CD4-positive, alpha-beta T cell (primary cell): ENCODE measurements at regions not wholly inside any gene's neighbourhood (a gene's known extent, or its start where the extent isn't known, plus 50 kb on each side); places are given as distances from the start of the nearest gene placed in this dataset.

Experiments used
- ATAC-seq: fragments of 200-7000 bp; cut with Tn5 transposase; one replicate; pipeline ENCODE4 v1.10.0; 2022; ENCODE audit warnings: mild to moderate bottlenecking; ENCODE audit not compliant: poor library complexity
- CTCF ChIA-PET: fragments of 350-600 bp; sonication (Branson Sonifier 250); formaldehyde crosslinking; loops from one replicate; lab custom pipeline; 2021; ENCODE audit warnings: antibody characterized with exemption, inconsistent platforms; lab: Charles Lee
- POLR2A ChIA-PET: fragments of 350-600 bp; sonication (Branson Sonifier 250); formaldehyde crosslinking; loops from one replicate; lab custom pipeline; 2021; ENCODE audit warnings: antibody characterized with exemption, inconsistent platforms; lab: Charles Lee
- DNase-seq, 14 experiments: peaks; one replicate each; pipeline ENCODE4 v3.0.0-alpha.2; 2013 to 2020; ENCODE audit warnings: mixed read lengths in 2 of 14
- H3K27ac ChIP-seq, 2 donors: one replicate each; pipeline versions ENCODE4 v1.5.1 to v1.7.0; 2013; ENCODE audit warnings: low read length in 2 of 2, low read depth in 1 of 2, mild to moderate bottlenecking in 1 of 2
- H3K27me3 ChIP-seq, 2 experiments: 1 replicate in 1 of 2; 2 replicates in 1 of 2; pipeline versions ENCODE4 v1.6.1 to v1.7.0; 2013; ENCODE audit warnings: low read length in 2 of 2, control low read depth in 1 of 2, mild to moderate bottlenecking in 1 of 2, moderate library complexity in 1 of 2; ENCODE audit not compliant: insufficient read depth in 2 of 2, control insufficient read depth in 1 of 2
- H3K36me3 ChIP-seq: one replicate; pipeline ENCODE4 v1.6.1; 2013; ENCODE audit warnings: low read length, control low read depth; ENCODE audit not compliant: insufficient read depth
- H3K4me1 ChIP-seq: one replicate; pipeline ENCODE4 v1.6.1; 2013; ENCODE audit warnings: low read length, control low read depth; ENCODE audit not compliant: insufficient read depth
- H3K4me3 ChIP-seq: one replicate; pipeline ENCODE4 v1.5.1; 2013; ENCODE audit warnings: mild to moderate bottlenecking, low read length, moderate library complexity
- H3K9me3 ChIP-seq, 2 experiments: 1 replicate in 1 of 2; 2 replicates in 1 of 2; pipeline versions ENCODE4 v1.6.1 to v1.7.0; 2013; ENCODE audit warnings: low read length in 2 of 2, mild to moderate bottlenecking in 2 of 2, control low read depth in 1 of 2, moderate library complexity in 1 of 2; ENCODE audit not compliant: control insufficient read depth in 1 of 2, insufficient read depth in 1 of 2
- H3K27ac Mint-ChIP-seq: one replicate; pipeline ENCODE4 v1.8.0; 2020; ENCODE audit warnings: mixed read lengths
- H3K27me3 Mint-ChIP-seq: one replicate; pipeline ENCODE4 v1.8.0; 2021; ENCODE audit warnings: mixed read lengths
- H3K36me3 Mint-ChIP-seq: one replicate; pipeline ENCODE4 v1.8.0; 2021; ENCODE audit warnings: low read depth, mixed read lengths
- H3K4me1 Mint-ChIP-seq: one replicate; pipeline ENCODE4 v1.8.0; 2021; ENCODE audit warnings: low read depth, mixed read lengths
- H3K4me3 Mint-ChIP-seq: one replicate; pipeline ENCODE4 v1.8.0; 2020; ENCODE audit warnings: mild to moderate bottlenecking, mixed read lengths
- H3K9me3 Mint-ChIP-seq: one replicate; pipeline ENCODE4 v1.8.0; 2020; ENCODE audit warnings: mixed read lengths
- CTCF ChIP-seq: fragments of 200-600 bp; IDR thresholded peaks from one replicate; pipeline ENCODE4 v1.8.0; 2022; ENCODE audit warnings: antibody characterized with exemption, mild to moderate bottlenecking
- intact Hi-C, 2 experiments: fragments of 100-400 bp; cut with DNase I in 1 of 2; cut with micrococcal nuclease in 1 of 2; formaldehyde crosslinking; loops; one replicate each; pipeline versions ENCODE4 v1.15.1 to v1.9.0; 2023 to 2025; cut with DNase I, micrococcal nuclease

- POLR2A ChIA-PET = no interaction called here
- intact Hi-C loops = no loop called here
- H3K4me3 ChIP-seq = no peak overlapping the region
- ATAC-seq (no peak), DNase-seq (no peak)
- no peak overlapping the region for H3K27ac ChIP-seq
- H3K36me3 Mint-ChIP-seq = no peaks in the 10 kb centered on the region
- no peaks in the 10 kb centered on the region for H3K27me3 Mint-ChIP-seq
- no peaks in the 10 kb centered on the region for H3K9me3 ChIP-seq
- no peaks in the 10 kb centered on the region for H3K36me3 ChIP-seq
- H3K27me3 ChIP-seq = no peaks in the 10 kb centered on the region
- CTCF ChIA-PET = no interaction called here
- no peaks in the 10 kb centered on the region for H3K4me1 Mint-ChIP-seq
- no peak overlapping the region for H3K27ac Mint-ChIP-seq
- H3K4me1 ChIP-seq = no peaks in the 10 kb centered on the region
- no peak for TF ChIP-seq CTCF
- H3K9me3 Mint-ChIP-seq = no peaks in the 10 kb centered on the region
- H3K4me3 Mint-ChIP-seq = no peak overlapping the region
Observed at GRCh38 chrX:39992300-39992699, 105.5 kb downstream of the BCOR start.

- Mint-ChIP-seq H3K27me3 (no peaks in the 10 kb centered on the region), H3K4me3 (no peak overlapping the region), H3K36me3 (no peaks in the 10 kb centered on the region), H3K4me1 (no peaks in the 10 kb centered on the region), H3K27ac (no peak overlapping the region), H3K9me3 (no peaks in the 10 kb centered on the region)
- Histone ChIP-seq H3K4me3 (no peak overlapping the region), H3K27me3 (no peaks in the 10 kb centered on the region), H3K27ac (no peak overlapping the region), H3K36me3 (no peaks in the 10 kb centered on the region), H3K4me1 (no peaks in the 10 kb centered on the region), H3K9me3 (no peaks in the 10 kb centered on the region)
- POLR2A ChIA-PET = no interaction called here
- ATAC-seq (no peak), DNase-seq (no peak)
- CTCF ChIA-PET = no interaction called here
- no peak for TF ChIP-seq CTCF
- intact Hi-C loops = no loop called here
Observed at GRCh38 chrX:39995457-39995856, 102.3 kb downstream of the BCOR start.

- no peak overlapping the region for H3K27ac Mint-ChIP-seq
- no peaks in the 10 kb centered on the region for H3K9me3 Mint-ChIP-seq
- no peaks in the 10 kb centered on the region for H3K36me3 Mint-ChIP-seq
- no peak for DNase-seq
- Histone ChIP-seq H3K36me3 (no peaks in the 10 kb centered on the region), H3K4me1 (no peaks in the 10 kb centered on the region), H3K27me3 (no peaks in the 10 kb centered on the region), H3K9me3 (no peaks in the 10 kb centered on the region), H3K27ac (no peak overlapping the region), H3K4me3 (no peak overlapping the region)
- no peaks in the 10 kb centered on the region for H3K27me3 Mint-ChIP-seq
- no peaks in the 10 kb centered on the region for H3K4me1 Mint-ChIP-seq
- intact Hi-C loops = no loop called here
- H3K4me3 Mint-ChIP-seq = no peak overlapping the region
- ChIA-PET CTCF (no interaction called here), POLR2A (interaction anchor here (0.6 kb wide), 1 partner anchor 28 kb away, joined by 4 read pairs; no protein-coding TSS in a partner anchor)
- TF ChIP-seq CTCF = no peak
- ATAC-seq = no peak
Observed at GRCh38 chrX:39996536-39996935, 101.2 kb downstream of the BCOR start.
